Motor neuron (in vitro differentiated cells): ENCODE measurements at regions not wholly inside any gene's neighbourhood (a gene's known extent, or its start where the extent isn't known, plus 50 kb on each side); places are given as distances from the start of the nearest gene placed in this dataset.

ENCODE experiments used
- ATAC-seq, 8 experiments: fragments of 200-7000 bp; cut with Tn5 transposase; replicated peaks in 6 of 8; 2 replicates each; pipeline ENCODE4 v1.8.0; 2021; ENCODE audit warnings: mild to moderate bottlenecking in 8 of 8, moderate library complexity in 8 of 8
- H3K27ac ChIP-seq, 2 donors: fragments of 250-450 bp; sonication (Bioruptor Pico); 2 replicates each; pipeline ENCODE4 v1.9.0; 2021; ENCODE audit warnings: antibody characterized with exemption in 2 of 2, mild to moderate bottlenecking in 2 of 2, moderate library complexity in 1 of 2
- H3K4me1 ChIP-seq, 2 donors: fragments of 250-450 bp; sonication (Bioruptor Pico); replicated peaks in 1 of 2; 2 replicates each; pipeline ENCODE4 v1.6.1; 2021; ENCODE audit warnings: antibody characterized with exemption in 2 of 2, mild to moderate bottlenecking in 2 of 2, moderate library complexity in 1 of 2
- H3K4me3 ChIP-seq, 5 donors: fragments of 250-450 bp; sonication (Bioruptor Pico); 2 replicates each; pipeline ENCODE4 v1.9.0; 2021; ENCODE audit warnings: antibody characterized with exemption in 5 of 5, mild to moderate bottlenecking in 5 of 5, moderate library complexity in 4 of 5
- WGBS, 10 experiments: fragments of 450-650 bp; shearing (Covaris generic); methylation state at CpG; one replicate each; pipeline ENCODE4 v1.0.0; 2022; 5-methylcytosine and 5-hydroxymethylcytosine counted together
- in situ Hi-C, 9 experiments: fragments of 400-800 bp; cut with MboI; loops; one replicate each; pipeline ENCODE4 v1.15.0; 2021; ENCODE audit warnings: low sequenced_read_pairs in 9 of 9, low pct_unique_long_range_greater_than_20kb in 2 of 9; ENCODE audit not compliant: unreplicated experiment in 9 of 9

DNA sequence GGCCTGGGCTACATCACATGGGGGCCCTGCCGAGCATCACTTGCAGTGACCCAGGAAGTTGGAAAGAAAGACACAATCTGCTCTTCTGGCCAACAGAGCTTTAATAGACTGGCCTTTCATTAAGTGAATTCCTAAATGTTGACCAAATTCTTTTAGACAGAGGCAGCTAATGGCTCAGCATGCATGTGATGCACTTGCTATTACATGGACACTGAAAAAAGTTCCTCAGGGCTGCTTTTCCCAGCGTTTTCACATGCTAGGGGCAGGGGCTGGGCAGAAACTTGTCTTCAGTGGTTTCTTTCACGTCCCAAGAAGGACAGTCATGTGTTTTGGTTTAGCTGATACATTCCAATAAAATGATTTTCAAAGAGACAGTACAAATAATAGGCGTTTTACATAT lies 651.0 kb upstream of the SLC35B3 start:
- Histone ChIP-seq H3K27ac (no peak overlapping the region), H3K4me1 (peaks cover 0 to 3% of the 10 kb centered on the region in 2 donors), H3K4me3 (no peak overlapping the region)
- in situ Hi-C loops = no loop called here
- WGBS, 10 experiments = 7 to 82% (median 46%) methylated on average over 1 to 3 of the region's 4 CpGs; no CpG with 5 or more reads in 3 of the 10 experiments
- no peak for ATAC-seq

DNA sequence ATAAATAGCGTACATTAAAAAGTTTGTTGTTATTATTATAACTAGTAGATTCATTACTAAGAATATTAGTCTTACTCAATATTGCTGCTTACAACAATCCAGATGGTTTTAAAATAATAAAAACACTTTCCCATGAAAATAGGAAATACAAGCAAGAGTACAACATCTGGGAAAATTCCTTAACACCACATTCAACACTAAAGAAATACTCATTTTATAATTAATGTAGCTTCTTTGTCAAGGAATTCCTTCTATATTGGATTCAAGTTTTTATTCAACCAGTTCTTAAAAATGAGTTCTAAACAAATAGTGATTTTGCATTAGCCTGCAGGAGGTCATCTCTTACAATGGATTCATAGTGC lies 650.3 kb upstream of the SLC35B3 start:
- ATAC-seq = no peak
- peaks cover 0 to 3% of the 10 kb centered on the region in 2 donors for H3K4me1 ChIP-seq
- H3K27ac ChIP-seq = no peak overlapping the region
- WGBS, 10 experiments = 64 to 100% (median 100%) methylated on average over 1 of the region's 1 CpG
- in situ Hi-C loops = no loop called here
- H3K4me3 ChIP-seq = no peak overlapping the region

DNA sequence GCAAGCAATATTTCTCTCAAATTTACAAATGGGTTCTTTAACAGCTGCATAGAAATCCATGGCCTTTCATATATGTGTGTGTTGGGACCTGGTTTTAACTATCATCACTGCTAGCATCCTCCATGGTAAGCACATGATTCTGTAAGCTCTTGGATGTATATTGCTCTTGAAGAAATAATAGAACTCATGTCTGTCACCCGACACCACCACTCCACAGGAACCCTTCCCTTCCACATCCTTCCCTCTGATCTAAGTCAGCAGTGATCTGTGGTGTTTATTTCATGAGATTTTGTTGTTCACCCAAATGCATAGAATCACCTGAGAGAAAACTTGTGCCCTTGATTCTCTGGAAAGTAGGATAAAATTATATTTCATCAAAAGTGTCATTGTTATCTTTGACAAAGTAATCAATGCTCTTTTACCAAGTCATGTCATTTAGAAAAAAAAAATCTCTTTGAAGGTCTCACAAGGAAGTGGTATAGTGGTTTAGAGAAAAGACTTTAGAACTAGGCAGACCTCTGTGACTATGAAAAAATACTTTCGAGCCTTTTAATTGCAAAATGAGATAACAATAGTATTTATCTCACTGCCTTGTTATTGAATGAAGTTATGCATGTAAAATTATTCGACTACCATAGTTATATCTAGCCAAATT lies 649.8 kb upstream of the SLC35B3 start:
- no peak for ATAC-seq
- Histone ChIP-seq H3K4me1 (peaks cover 0 to 3% of the 10 kb centered on the region in 2 donors), H3K27ac (no peak overlapping the region), H3K4me3 (no peak overlapping the region)
- 23 to 90% (median 64%) methylated on average over 2 to 3 of the region's 3 CpGs for WGBS, 10 experiments
- in situ Hi-C loops = no loop called here

DNA sequence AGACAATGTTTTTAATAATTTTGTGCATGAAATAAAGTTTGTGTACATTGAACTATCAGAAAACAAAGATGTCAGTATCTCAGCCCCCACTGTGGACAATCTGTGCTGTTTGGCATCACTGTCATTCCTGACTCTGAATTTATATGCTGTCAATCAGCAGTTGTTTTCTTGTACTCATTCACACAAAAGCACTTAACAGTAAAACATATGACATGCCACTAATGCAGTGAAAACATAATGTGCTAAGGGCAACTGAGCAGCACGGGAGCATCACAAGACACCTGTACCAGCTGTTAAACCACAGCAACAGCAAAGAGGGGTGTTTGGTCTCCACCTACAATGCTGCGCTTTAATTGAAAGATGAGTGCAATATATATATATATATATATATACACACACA lies 647.8 kb upstream of the SLC35B3 start:
- Histone ChIP-seq H3K27ac (no peak overlapping the region), H3K4me3 (no peak overlapping the region), H3K4me1 (peaks cover 0 to 3% of the 10 kb centered on the region in 2 donors)
- ATAC-seq = no peak
- WGBS, 10 experiments = 22 to 100% (median 83%) methylated on average over 1 of the region's 2 CpGs; no CpG with 5 or more reads in 5 of the 10 experiments
- in situ Hi-C loops = no loop called here

DNA sequence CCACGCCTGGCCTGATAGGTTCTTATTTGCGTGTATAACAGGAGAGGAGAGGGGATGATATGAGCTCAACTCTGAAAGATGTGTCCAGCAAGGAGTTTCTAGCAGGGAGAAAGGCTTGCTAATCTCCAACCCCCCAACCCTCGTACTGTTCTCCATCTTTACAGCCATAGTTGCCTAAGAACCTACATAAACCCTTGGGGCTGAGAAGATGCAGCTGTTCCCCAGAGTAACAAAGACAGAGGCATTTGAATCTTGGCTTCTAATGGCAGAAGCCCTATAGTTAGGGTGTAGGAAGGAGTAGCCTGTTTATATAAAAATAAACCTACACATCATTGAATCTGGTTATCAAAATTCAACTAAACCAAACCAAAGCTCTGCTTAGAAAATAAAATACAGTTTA lies 631.4 kb upstream of the SLC35B3 start:
- Histone ChIP-seq H3K4me3 (no peak overlapping the region), H3K27ac (no peak overlapping the region), H3K4me1 (no peaks in the 10 kb centered on the region)
- in situ Hi-C loops = no loop called here
- 60 to 100% (median 92%) methylated on average over 1 to 3 of the region's 3 CpGs; no CpG with 5 or more reads in 5 of the 10 experiments for WGBS, 10 experiments
- no peak for ATAC-seq

DNA sequence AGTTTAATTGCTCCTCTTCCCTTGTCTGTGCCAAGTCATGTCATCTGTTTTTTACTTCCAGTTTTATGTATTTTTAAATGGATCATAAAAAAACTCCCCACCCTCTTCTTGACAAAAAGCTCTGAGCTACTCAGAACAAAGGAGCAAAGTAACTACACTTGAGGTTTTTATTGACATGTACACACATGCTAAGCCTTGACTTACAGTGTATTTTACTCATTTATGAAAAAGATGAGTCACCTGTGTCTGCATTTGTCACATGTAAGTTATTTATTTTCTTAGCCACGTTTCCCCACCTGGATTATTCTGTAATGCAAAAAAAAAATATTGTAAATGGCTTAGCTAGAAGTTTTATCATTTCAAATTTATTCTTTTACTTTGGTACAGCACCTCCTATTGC lies 628.8 kb upstream of the SLC35B3 start:
- Histone ChIP-seq H3K4me3 (no peak overlapping the region), H3K27ac (no peak overlapping the region), H3K4me1 (no peaks in the 10 kb centered on the region)
- ATAC-seq = no peak
- in situ Hi-C loops = no loop called here
- 0 to 67% (median 33%) methylated on average over 1 of the region's 1 CpG; no CpG with 5 or more reads in 1 of the 10 experiments for WGBS, 10 experiments

DNA sequence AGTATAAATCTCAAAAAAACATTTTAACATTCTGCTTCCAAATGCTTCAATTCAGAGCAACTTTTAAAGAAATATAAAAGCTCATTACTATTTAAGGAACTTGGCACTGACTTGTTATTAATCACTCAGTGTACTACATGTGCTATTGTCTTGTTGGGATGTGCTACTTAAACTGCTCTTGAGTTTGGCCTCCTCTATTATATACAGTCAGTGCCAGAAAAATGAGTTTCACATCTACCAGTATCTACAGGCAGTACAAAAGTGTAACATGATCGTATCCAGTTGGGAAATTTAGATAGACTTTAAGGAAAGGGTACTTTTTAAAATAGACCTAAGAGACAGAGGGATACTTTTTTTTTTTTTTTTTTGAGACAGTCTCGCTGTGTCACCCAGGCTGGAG lies 627.3 kb upstream of the SLC35B3 start:
- no peaks in the 10 kb centered on the region for H3K4me1 ChIP-seq
- H3K4me3 ChIP-seq = no peak overlapping the region
- H3K27ac ChIP-seq = no peak overlapping the region
- ATAC-seq = no peak
- in situ Hi-C loops = no loop called here
- 0 to 92% (median 36%) methylated on average over 1 to 2 of the region's 2 CpGs; no CpG with 5 or more reads in 6 of the 10 experiments for WGBS, 10 experiments

DNA sequence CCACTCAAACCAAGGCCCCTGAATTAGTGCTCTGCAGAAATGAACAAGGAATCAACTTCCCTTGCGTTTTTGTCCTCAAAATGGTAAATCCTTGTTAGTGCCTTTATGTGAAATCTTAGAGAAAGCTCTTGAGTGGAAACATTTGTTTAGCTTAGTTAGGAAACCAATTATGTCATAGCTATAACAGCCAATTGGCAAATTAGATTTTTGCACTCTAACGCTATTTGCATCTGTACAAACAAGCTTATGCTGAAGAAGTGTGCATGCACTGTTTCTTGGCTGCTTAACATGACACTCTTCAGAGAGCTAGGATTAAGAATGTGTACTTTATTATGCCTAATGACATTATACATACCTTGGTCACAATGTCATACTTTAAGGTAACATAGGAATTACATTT lies 622.6 kb upstream of the SLC35B3 start:
- peak in 3 of 8 experiments; percentile 39 to 84 (median 47) for ATAC-seq
- in situ Hi-C loops = no loop called here
- 0 to 100% (median 74%) methylated on average over 1 to 2 of the region's 2 CpGs; no CpG with 5 or more reads in 2 of the 10 experiments for WGBS, 10 experiments

DNA sequence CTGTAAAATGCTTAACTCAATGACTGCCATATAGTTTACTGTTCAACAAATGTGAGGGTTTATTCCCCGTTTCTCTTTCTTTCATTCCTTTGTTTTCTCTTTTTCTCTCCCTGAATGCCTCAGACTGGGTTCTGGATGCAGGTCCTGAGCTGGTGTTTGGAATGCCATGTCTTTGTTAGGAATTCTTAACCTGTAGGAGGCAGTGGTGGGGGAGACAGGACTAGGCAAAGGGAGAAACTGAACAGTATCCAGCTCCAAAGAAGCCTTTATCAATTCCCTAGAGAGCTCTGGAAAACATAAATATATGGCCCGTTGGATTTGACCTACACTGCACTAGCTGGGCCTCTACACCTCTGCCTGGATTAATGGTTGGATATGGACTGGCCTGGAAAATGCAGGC lies 621.2 kb upstream of the SLC35B3 start:
- Histone ChIP-seq H3K4me3 (no peak overlapping the region), H3K27ac (no peak overlapping the region), H3K4me1 (no peaks in the 10 kb centered on the region)
- 0 to 84% (median 16%) methylated on average over 1 to 2 of the region's 2 CpGs; no CpG with 5 or more reads in 2 of the 10 experiments for WGBS, 10 experiments
- in situ Hi-C loops = no loop called here
- ATAC-seq = no peak

More for the DNA sequence above, 622.6 kb upstream of the SLC35B3 start:
- Histone ChIP-seq H3K4me3 (no peak overlapping the region), H3K4me1 (no peaks in the 10 kb centered on the region), H3K27ac (no peak overlapping the region)

DNA sequence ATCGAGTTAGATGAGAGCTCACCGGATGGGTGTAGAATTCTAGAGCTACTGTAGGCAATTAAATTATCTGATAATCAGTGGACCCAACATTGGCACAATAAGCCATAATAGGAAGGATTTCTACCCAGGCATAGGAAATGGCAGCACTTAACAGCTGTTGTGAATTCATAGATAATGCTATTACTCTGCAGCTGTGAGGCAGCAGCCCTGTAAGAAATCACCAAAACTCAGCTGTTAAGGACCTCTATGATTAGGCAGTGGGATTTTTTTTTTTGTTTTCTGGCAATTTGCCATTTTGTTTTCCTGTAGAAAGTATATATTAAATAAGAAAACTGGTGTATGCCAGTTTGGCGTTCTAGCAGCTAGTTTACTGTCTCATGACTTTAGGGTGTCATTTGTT lies 609.1 kb upstream of the SLC35B3 start:
- Histone ChIP-seq H3K4me3 (no peak overlapping the region), H3K4me1 (no peaks in the 10 kb centered on the region), H3K27ac (no peak overlapping the region)
- in situ Hi-C loops = no loop called here
- no peak for ATAC-seq
- WGBS, 10 experiments = 35 to 100% (median 79%) methylated on average over 1 to 3 of the region's 3 CpGs; no CpG with 5 or more reads in 1 of the 10 experiments

DNA sequence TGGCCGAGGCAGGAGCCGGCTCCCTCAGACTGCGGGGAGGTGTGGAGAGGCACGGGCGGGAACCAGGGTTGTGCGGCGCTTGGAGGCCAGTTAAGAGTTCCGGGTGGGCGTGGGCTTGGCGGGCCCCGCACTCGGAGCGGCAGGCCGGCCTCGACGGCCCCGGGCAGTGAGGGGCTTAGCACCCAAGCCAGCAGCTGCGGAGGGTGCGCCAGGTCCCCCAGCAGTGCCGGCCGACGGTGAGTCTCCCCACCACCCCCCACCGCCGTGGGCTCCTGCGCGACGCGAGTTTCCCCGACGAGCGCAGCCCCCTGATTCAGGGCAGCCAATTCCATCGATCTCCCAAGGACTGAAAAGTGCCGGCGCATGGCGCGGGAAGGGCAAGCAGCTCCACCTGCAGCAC lies 605.4 kb upstream of the SLC35B3 start:
- 90 to 100% (median 100%) methylated on average over 4 to 9 of the region's 36 CpGs; no CpG with 5 or more reads in 7 of the 10 experiments for WGBS, 10 experiments
- no peak for ATAC-seq

DNA sequence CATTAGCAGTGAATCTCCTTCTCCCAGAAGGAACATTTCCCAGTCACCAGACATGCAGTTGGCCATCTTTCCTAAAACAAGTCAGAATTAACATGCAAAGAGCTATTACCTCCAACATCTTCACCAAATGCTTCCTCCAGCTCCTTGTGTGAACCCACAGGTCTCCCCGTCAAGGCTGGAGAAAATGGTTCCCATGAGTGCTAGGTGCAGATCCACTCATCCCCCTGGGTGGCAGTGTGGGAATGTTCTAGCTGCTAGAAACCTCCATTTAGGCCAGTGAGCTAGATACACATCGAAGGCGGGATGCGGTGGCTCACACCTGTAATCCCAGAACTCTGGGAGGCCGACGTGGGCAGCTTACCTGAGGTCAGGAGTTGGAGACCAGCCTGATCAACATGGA lies 603.9 kb upstream of the SLC35B3 start:
- H3K4me1 ChIP-seq = no peaks in the 10 kb centered on the region
- ATAC-seq = no peak
- H3K27ac ChIP-seq = no peak overlapping the region
- 60 to 100% (median 99%) methylated on average over 1 to 6 of the region's 6 CpGs; no CpG with 5 or more reads in 4 of the 10 experiments for WGBS, 10 experiments
- H3K4me3 ChIP-seq = no peak overlapping the region
- in situ Hi-C loops = no loop called here

More for the DNA sequence above, 605.4 kb upstream of the SLC35B3 start:
- H3K27ac ChIP-seq = no peak overlapping the region
- H3K4me1 ChIP-seq = no peaks in the 10 kb centered on the region
- no peak overlapping the region for H3K4me3 ChIP-seq
- in situ Hi-C loops = no loop called here

DNA sequence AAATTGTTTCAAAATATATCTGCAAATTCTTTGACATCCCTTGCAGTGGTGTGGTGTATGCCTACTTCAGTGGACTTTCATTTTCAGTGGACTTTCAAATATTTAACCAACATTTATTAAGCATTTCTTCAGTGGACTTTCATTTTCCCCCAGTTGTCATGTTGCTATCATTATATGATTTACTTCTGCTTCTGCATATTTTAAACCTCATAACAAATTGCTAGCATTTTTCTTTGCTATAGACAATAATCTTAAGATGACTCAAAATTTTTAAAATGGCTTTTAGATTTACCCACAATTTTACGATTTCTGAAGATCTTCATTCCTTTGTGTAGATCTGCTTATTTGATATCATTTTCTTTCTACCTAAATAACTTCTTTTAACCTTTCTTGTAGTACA lies 592.7 kb upstream of the SLC35B3 start:
- Histone ChIP-seq H3K4me1 (no peaks in the 10 kb centered on the region), H3K27ac (no peak overlapping the region), H3K4me3 (no peak overlapping the region)
- in situ Hi-C loops = no loop called here
- WGBS, 10 experiments = 70 to 100% (median 89%) methylated on average over 1 of the region's 1 CpG; no CpG with 5 or more reads in 1 of the 10 experiments
- ATAC-seq = no peak

DNA sequence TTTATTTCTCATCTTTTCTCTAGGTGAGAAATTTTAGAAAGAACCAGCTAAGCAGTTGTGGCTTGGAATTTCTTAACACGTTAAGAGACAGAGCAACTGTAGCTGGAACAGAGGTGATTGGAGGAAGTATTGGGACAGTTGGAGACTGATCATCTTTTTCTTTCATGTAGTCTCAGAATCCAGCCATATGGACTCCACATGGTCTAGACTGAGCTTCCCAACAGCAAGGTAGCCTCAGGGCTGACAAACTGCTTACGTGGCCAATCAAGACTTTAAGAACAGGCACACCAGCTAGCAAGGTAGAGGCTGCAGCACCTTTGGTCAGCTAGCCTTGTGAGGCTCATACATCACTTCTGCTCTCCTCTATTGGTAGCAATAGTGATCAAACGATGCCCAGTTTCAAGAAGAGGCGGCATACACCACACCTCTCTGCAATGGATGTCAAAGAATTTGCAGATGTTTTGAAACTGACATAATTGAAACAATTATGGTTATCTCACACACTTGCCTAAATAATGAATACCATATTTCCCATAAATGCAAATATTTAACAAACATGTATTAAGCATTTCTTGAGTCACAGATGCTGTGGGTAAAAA lies 590.5 kb upstream of the SLC35B3 start:
- in situ Hi-C loops = no loop called here
- peak in 3 of 8 experiments; percentile 71 to 94 (median 89) for ATAC-seq
- H3K27ac ChIP-seq = no peak overlapping the region
- no peaks in the 10 kb centered on the region for H3K4me1 ChIP-seq
- H3K4me3 ChIP-seq = no peak overlapping the region
- 0 to 97% (median 77%) methylated on average over 1 to 4 of the region's 4 CpGs; no CpG with 5 or more reads in 2 of the 10 experiments for WGBS, 10 experiments
